WERI-Rb-1 (cell line): ENCODE measurements at regions not wholly inside any gene's neighbourhood (a gene's known extent, or its start where the extent isn't known, plus 50 kb on each side); places are given as distances from the start of the nearest gene placed in this dataset.
"Not testable (repeated sequence)": the region's sequence is repeated elsewhere in the genome, so short reads cannot be mapped to it uniquely, and the experiment has no call there.

Source experiments
- DNase-seq: peaks from one replicate; pipeline ENCODE4 v3.0.0-alpha.2; 2020
- H3K27ac ChIP-seq: fragments of 250-450 bp; sonication (Bioruptor Pico); 2 replicates; pipeline ENCODE4 v1.5.1; 2020; ENCODE audit warnings: mild to moderate bottlenecking, moderate library complexity
- H3K27me3 ChIP-seq: fragments of 250-450 bp; sonication (Bioruptor Pico); 2 replicates; pipeline ENCODE4 v1.5.1; 2021; ENCODE audit warnings: mild to moderate bottlenecking, low read depth, moderate library complexity; ENCODE audit not compliant: insufficient read depth, severe bottlenecking
- H3K36me3 ChIP-seq: fragments of 250-450 bp; sonication (Bioruptor Pico); 2 replicates; pipeline ENCODE4 v1.5.1; 2020; ENCODE audit warnings: mild to moderate bottlenecking, moderate library complexity
- H3K4me3 ChIP-seq: 2 replicates; pipeline ENCODE4 v1.5.1; 2011; ENCODE audit warnings: low read depth, mild to moderate bottlenecking, control low read depth, low read length
- H3K9me3 ChIP-seq: fragments of 250-450 bp; sonication (Bioruptor Pico); 2 replicates; pipeline ENCODE4 v1.5.1; 2021; ENCODE audit warnings: mild to moderate bottlenecking, moderate library complexity; ENCODE audit not compliant: severe bottlenecking
- CTCF ChIP-seq: IDR thresholded peaks from 2 replicates; pipeline ENCODE4 v1.5.1; 2011; ENCODE audit warnings: low read depth, mild to moderate bottlenecking, control low read depth, inconsistent platforms, low read length

GRCh38 chr20:41704896-41705295, 86.7 kb upstream of the CHD6 start:
- no peak for TF ChIP-seq CTCF
- H3K27me3 ChIP-seq = no peaks in the 10 kb centered on the region
- DNase-seq = no peak
- H3K4me3 ChIP-seq = no peak overlapping the region
- no peak overlapping the region for H3K27ac ChIP-seq
- H3K9me3 ChIP-seq = no peaks in the 10 kb centered on the region
- no peaks in the 10 kb centered on the region for H3K36me3 ChIP-seq

DNA sequence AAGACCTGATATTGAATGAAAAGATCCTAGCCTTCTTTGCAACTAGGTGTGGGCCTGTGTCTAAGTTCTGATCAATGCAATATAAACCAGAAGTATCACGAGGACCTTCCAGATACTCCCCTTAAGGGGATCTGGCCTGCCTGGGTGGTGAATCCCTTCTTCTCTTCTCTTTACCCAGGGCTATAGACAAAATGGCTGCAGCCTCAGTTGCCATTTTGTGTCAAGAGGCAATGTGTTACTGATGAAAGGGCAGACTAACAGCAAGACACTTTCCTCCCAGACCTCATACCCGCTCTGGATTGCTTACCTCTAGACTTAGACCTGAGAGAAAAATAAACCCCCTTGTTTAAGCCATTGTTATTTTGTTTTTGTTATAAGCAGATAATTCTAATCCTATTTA, 84.5 kb upstream of the CHD6 start:
- Histone ChIP-seq H3K4me3 (no peak overlapping the region), H3K27ac (no peak overlapping the region), H3K9me3 (no peaks in the 10 kb centered on the region), H3K36me3 (no peaks in the 10 kb centered on the region), H3K27me3 (no peaks in the 10 kb centered on the region)
- no peak for TF ChIP-seq CTCF
- no peak for DNase-seq

- Histone ChIP-seq H3K4me3 (no peak overlapping the region), H3K9me3 (no peaks in the 10 kb centered on the region), H3K27ac (no peak overlapping the region), H3K27me3 (no peaks in the 10 kb centered on the region), H3K36me3 (no peaks in the 10 kb centered on the region)
- TF ChIP-seq CTCF = no peak
- peak; percentile 11 for DNase-seq
Observed at GRCh38 chr20:41701588-41702348, 83.6 kb upstream of the CHD6 start.

DNA sequence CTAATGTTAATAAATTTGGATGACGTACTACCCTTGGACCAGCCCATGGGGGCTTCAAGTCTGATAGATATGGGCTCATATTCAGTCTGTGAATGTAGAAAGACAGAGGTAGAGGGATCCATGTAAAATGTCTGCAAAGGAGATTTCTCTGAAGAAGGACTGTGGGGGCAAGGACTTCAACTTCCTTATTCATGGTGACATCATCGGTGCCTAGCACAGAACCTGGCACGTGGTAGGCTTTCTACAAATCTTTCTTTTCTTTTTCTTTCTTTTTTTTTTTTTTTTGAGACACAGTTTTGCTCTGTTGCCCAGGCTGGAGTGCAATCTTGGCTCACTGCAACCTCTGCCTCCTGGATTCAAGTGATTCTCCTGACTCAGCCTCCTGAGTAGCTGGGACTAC, 81.5 kb upstream of the CHD6 start:
- not testable (repeated sequence) for H3K9me3 ChIP-seq, H3K4me3 ChIP-seq, H3K27me3 ChIP-seq, H3K36me3 ChIP-seq, DNase-seq, H3K27ac ChIP-seq

- H3K9me3 ChIP-seq = no peaks in the 10 kb centered on the region
- no peak overlapping the region for H3K4me3 ChIP-seq
- TF ChIP-seq CTCF = peak; percentile 57
- no peaks in the 10 kb centered on the region for H3K27me3 ChIP-seq
- peak; percentile 16 for DNase-seq
- no peaks in the 10 kb centered on the region for H3K36me3 ChIP-seq
- no peak overlapping the region for H3K27ac ChIP-seq
Observed at GRCh38 chr20:41697861-41698559, 79.8 kb upstream of the CHD6 start.

DNA sequence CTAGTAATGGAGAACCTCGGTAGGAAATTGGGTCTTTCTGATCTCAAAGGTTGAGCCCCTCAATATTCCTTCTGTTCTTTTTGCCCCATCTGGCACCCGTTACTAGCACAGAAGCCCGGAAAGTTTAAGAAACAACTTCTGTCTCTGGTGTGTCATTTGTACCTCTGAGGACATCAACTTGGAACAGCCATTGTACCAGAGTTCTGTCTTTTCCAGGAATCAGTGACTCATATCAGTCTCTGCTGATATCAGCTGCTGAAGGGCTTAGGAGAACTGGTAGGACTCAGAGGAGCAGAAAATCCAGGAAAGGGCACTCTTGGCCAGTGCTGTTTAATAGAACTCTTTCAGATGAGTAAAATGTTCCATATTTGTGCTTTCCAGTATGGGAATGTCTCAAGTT, 78.3 kb upstream of the CHD6 start:
- no peaks in the 10 kb centered on the region for H3K9me3 ChIP-seq
- DNase-seq = no peak
- no peak for TF ChIP-seq CTCF
- H3K36me3 ChIP-seq = no peaks in the 10 kb centered on the region
- no peak overlapping the region for H3K4me3 ChIP-seq
- H3K27me3 ChIP-seq = no peaks in the 10 kb centered on the region
- no peak overlapping the region for H3K27ac ChIP-seq
